Suprapubic skin (tissue), 4 donors: ENCODE measurements at regions not wholly inside any gene's neighbourhood (a gene's known extent, or its start where the extent isn't known, plus 50 kb on each side); places are given as distances from the start of the nearest gene placed in this dataset.

ENCODE experiments used
- DNase-seq, 2 donors: peaks; one replicate each; pipeline ENCODE4 v3.0.0-alpha.2; 2019; ENCODE audit warnings: low spot score in 2 of 2
- H3K27ac ChIP-seq: fragments of 200-600 bp; sonication (generic); one replicate; pipeline ENCODE4 v1.5.1; 2019
- H3K27me3 ChIP-seq: fragments of 200-600 bp; sonication (generic); one replicate; pipeline ENCODE4 v1.5.1; 2019
- H3K36me3 ChIP-seq: fragments of 200-600 bp; sonication (generic); one replicate; pipeline ENCODE4 v1.5.1; 2019
- H3K4me1 ChIP-seq: fragments of 200-600 bp; sonication (generic); one replicate; pipeline ENCODE4 v1.5.1; 2019
- H3K4me3 ChIP-seq: fragments of 200-600 bp; sonication (generic); one replicate; pipeline ENCODE4 v1.5.1; 2019; ENCODE audit warnings: mild to moderate bottlenecking
- H3K9me3 ChIP-seq: fragments of 200-600 bp; sonication (generic); one replicate; pipeline ENCODE4 v1.5.1; 2019
- EP300 ChIP-seq: sonication (generic); formaldehyde crosslinking; IDR thresholded peaks from one replicate; pipeline ENCODE4 v1.6.1; 2017; ENCODE audit warnings: antibody characterized with exemption
- POLR2A ChIP-seq, 2 donors: fragments of 450-650 bp; IDR thresholded peaks; one replicate each; pipeline ENCODE4 v1.6.1; 2017; ENCODE audit warnings: antibody characterized with exemption in 2 of 2, mild to moderate bottlenecking in 2 of 2, moderate library complexity in 2 of 2
- POLR2AphosphoS5 ChIP-seq, 3 donors: sonication (generic); formaldehyde crosslinking; IDR thresholded peaks; one replicate each; pipeline ENCODE4 v1.6.1; 2017; ENCODE audit warnings: antibody characterized with exemption in 3 of 3
- WGBS: methylation state at CpG from one replicate; pipeline ENCODE4 v1.1.5; 2018; 5-methylcytosine and 5-hydroxymethylcytosine counted together
- TF ChIP-seq, protein P1 (sequence below), 2 donors: fragments of 200-600 bp in 1 of 2; fragments of 450-650 bp in 1 of 2; sonication (generic) in 1 of 2; IDR thresholded peaks; one replicate each; pipeline ENCODE4 v1.5.1; 2016 to 2019; ENCODE audit warnings: antibody characterized with exemption in 2 of 2, mild to moderate bottlenecking in 1 of 2, moderate library complexity in 1 of 2

DNA sequence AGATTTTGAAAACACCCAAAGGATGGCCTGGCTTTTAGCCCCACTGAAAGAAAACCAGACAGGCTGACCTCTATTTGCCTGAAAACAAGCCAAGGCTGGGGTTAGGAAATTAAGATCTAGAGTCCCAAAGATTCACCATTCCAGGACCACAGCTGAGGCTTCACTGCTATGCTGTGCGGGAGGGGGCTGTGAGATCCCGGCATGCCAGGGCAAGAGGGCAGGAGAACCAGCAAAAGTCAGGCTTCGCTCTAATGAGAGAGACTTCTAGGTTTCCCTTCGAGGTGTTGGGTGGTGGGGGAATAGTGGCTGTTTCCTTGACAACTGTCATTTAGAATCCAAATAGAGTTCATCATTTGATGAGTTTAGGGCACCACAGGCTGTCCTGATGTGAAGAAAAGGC is 152.9 kb upstream of the NFIB start:
- no peaks in the 10 kb centered on the region for H3K27me3 ChIP-seq
- H3K4me1 ChIP-seq: no peaks in the 10 kb centered on the region
- DNase-seq: no peak
- no peak for TF ChIP-seq POLR2AphosphoS5 (IDR thresholded peaks at IDR 0.05)
- TF ChIP-seq, protein P1, sequence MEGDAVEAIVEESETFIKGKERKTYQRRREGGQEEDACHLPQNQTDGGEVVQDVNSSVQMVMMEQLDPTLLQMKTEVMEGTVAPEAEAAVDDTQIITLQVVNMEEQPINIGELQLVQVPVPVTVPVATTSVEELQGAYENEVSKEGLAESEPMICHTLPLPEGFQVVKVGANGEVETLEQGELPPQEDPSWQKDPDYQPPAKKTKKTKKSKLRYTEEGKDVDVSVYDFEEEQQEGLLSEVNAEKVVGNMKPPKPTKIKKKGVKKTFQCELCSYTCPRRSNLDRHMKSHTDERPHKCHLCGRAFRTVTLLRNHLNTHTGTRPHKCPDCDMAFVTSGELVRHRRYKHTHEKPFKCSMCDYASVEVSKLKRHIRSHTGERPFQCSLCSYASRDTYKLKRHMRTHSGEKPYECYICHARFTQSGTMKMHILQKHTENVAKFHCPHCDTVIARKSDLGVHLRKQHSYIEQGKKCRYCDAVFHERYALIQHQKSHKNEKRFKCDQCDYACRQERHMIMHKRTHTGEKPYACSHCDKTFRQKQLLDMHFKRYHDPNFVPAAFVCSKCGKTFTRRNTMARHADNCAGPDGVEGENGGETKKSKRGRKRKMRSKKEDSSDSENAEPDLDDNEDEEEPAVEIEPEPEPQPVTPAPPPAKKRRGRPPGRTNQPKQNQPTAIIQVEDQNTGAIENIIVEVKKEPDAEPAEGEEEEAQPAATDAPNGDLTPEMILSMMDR (IDR thresholded peaks at IDR 0.05): no peak
- WGBS: 87% methylated on average over 4 of the region's 4 CpGs
- no peak overlapping the region for H3K27ac ChIP-seq
- H3K9me3 ChIP-seq: no peaks in the 10 kb centered on the region
- no peak overlapping the region for H3K4me3 ChIP-seq
- H3K36me3 ChIP-seq: no peaks in the 10 kb centered on the region

DNA sequence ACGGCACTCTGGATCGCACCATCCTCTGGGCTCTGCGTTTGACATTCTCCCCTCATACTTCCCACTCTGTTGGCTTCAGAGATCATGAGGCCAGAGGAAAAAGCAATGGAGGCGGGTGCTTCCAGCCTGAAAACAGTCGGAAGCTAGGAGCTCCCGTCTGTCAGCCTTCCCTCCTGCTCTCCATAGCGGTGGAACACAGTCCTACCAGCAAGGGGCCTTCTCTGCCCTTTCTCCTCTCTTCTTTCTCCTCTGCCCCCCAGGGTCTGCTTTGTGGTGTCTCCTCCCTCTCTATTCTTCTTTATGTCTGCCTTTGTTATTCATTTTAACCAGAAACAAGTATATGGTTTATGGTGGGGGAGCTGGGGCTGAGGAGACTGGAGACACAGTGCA is 152.5 kb upstream of the NFIB start:
- H3K9me3 ChIP-seq: no peaks in the 10 kb centered on the region
- H3K27me3 ChIP-seq: no peaks in the 10 kb centered on the region
- 81% methylated on average over 7 of the region's 7 CpGs for WGBS
- DNase-seq: no peak
- no peak overlapping the region for H3K27ac ChIP-seq
- TF ChIP-seq, protein P1 (IDR thresholded peaks at IDR 0.05): no peak
- TF ChIP-seq POLR2A (IDR thresholded peaks at IDR 0.05) (no peak), POLR2AphosphoS5 (IDR thresholded peaks at IDR 0.05) (no peak)
- no peaks in the 10 kb centered on the region for H3K36me3 ChIP-seq
- no peak overlapping the region for H3K4me3 ChIP-seq
- no peaks in the 10 kb centered on the region for H3K4me1 ChIP-seq

DNA sequence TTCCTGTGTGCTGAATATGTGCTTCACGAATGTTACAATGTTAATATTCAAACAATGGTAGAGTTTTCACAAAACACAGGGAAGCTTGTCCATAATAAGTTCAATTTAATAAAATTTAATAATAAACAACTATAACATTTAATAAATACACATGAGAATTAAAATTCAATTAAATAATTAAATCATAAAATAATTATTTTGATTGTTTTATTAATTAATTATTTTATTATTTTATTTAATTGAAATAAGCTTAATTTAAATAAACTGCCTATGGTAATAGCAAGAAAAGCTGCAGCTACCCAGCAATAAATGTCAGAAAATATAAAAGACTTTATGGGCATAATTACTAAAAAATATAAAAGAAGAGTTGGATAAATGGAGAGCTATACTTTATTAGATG is 149.0 kb upstream of the NFIB start:
- no peaks in the 10 kb centered on the region for H3K36me3 ChIP-seq
- WGBS: 80% methylated on average over 1 of the region's 1 CpG
- no peak for TF ChIP-seq POLR2A (IDR thresholded peaks at IDR 0.05)
- TF ChIP-seq, protein P1 (IDR thresholded peaks at IDR 0.05): no peak
- TF ChIP-seq EP300: no peak
- TF ChIP-seq POLR2AphosphoS5 (IDR thresholded peaks at IDR 0.05): no peak
- no peaks in the 10 kb centered on the region for H3K9me3 ChIP-seq
- no peak for DNase-seq
- H3K27ac ChIP-seq: no peak overlapping the region
- no peak overlapping the region for H3K4me3 ChIP-seq
- H3K4me1 ChIP-seq: no peaks in the 10 kb centered on the region
- H3K27me3 ChIP-seq: no peaks in the 10 kb centered on the region

DNA sequence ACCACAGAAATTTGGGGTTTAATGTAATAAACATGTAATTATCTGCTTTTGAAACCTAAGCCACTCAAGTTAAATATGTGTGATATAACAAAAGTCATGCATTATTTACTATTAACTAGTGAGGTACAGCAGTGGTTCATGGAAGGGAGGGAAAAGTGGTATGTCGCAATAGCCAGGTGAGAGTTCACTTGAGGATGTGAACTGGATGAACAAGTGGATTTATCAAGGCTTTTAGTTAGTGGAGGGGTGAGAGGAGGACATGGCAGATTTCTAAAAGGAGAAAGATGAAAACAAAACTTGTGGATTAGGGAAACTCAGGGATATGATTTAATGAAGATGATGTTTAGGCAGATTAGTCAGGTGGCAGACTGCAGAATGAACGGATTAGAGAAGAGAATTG is 141.3 kb upstream of the NFIB start:
- Histone ChIP-seq H3K9me3 (no peaks in the 10 kb centered on the region), H3K4me3 (no peak overlapping the region), H3K4me1 (no peaks in the 10 kb centered on the region), H3K27me3 (no peaks in the 10 kb centered on the region), H3K27ac (no peak overlapping the region), H3K36me3 (no peaks in the 10 kb centered on the region)
- no peak for DNase-seq
- 91% methylated on average over 2 of the region's 2 CpGs for WGBS
- TF ChIP-seq POLR2AphosphoS5 (IDR thresholded peaks at IDR 0.05): no peak
- no peak for TF ChIP-seq POLR2A (IDR thresholded peaks at IDR 0.05)
- TF ChIP-seq, protein P1 (IDR thresholded peaks at IDR 0.05): no peak
- TF ChIP-seq EP300: no peak

DNA sequence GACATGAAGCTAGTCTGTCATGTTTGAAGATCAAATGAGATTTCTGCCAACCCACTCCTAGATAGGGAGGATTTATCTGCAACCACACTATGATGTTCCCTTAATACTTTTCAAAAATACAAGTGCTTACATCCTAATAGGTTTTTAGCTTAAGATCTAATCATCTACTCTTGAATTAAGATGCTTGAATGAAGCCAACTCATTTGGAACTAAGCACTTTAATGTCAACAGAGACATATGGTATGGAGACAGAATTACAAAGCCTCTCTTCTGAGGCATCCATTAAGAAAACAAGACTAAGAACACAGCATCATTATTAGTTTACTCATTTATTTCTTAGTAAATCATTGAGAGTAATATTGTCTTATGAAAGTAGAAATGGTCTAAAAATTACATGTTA is 139.3 kb upstream of the NFIB start:
- Histone ChIP-seq H3K27ac (no peak overlapping the region), H3K27me3 (no peaks in the 10 kb centered on the region), H3K4me1 (no peaks in the 10 kb centered on the region), H3K9me3 (no peaks in the 10 kb centered on the region), H3K36me3 (no peaks in the 10 kb centered on the region), H3K4me3 (no peak overlapping the region)
- no peak for TF ChIP-seq POLR2AphosphoS5 (IDR thresholded peaks at IDR 0.05)
- TF ChIP-seq EP300: no peak
- TF ChIP-seq POLR2A (IDR thresholded peaks at IDR 0.05): no peak
- TF ChIP-seq, protein P1 (IDR thresholded peaks at IDR 0.05): no peak
- DNase-seq: no peak
